Spleen (tissue), 11 donors: ENCODE measurements at regions not wholly inside any gene's neighbourhood (a gene's known extent, or its start where the extent isn't known, plus 50 kb on each side); places are given as distances from the start of the nearest gene placed in this dataset.

Experiments used
- DNase-seq: peaks from one replicate; pipeline ENCODE4 v3.0.0-alpha.2; 2020
- H3K27ac ChIP-seq, 8 donors: fragments of 200-600 bp; sonication (generic) in 7 of 8; 1 replicate in 4 of 8; 2 replicates in 4 of 8; pipeline versions ENCODE4 v1.5.0 to v1.8.0; 2016 to 2021; ENCODE audit warnings: inconsistent platforms in 4 of 8, mild to moderate bottlenecking in 4 of 8, moderate library complexity in 1 of 8
- H3K27me3 ChIP-seq, 7 donors: fragments of 200-600 bp; sonication (generic) in 6 of 7; replicated peaks in 1 of 7; 1 replicate in 4 of 7; 2 replicates in 3 of 7; pipeline versions ENCODE4 v1.5.0 to v1.8.0; 2016 to 2021; ENCODE audit warnings: inconsistent platforms in 3 of 7, mild to moderate bottlenecking in 1 of 7
- H3K36me3 ChIP-seq, 6 donors: fragments of 200-600 bp; sonication (generic) in 5 of 6; 1 replicate in 4 of 6; 2 replicates in 2 of 6; pipeline versions ENCODE4 v1.5.0 to v1.8.0; 2016 to 2021; ENCODE audit warnings: inconsistent platforms in 2 of 6
- H3K4me1 ChIP-seq, 6 donors: fragments of 200-600 bp; sonication (generic) in 5 of 6; 1 replicate in 3 of 6; 2 replicates in 3 of 6; pipeline versions ENCODE4 v1.5.0 to v1.8.0; 2016 to 2021; ENCODE audit warnings: inconsistent platforms in 3 of 6
- H3K4me3 ChIP-seq, 8 donors: fragments of 200-600 bp; sonication (generic) in 7 of 8; 1 replicate in 4 of 8; 2 replicates in 4 of 8; pipeline versions ENCODE4 v1.5.0 to v1.8.0; 2016 to 2021; ENCODE audit warnings: inconsistent platforms in 4 of 8, mild to moderate bottlenecking in 4 of 8, moderate library complexity in 2 of 8
- H3K9me3 ChIP-seq, 8 donors: fragments of 200-600 bp; sonication (generic) in 7 of 8; 1 replicate in 4 of 8; 2 replicates in 4 of 8; pipeline versions ENCODE4 v1.5.0 to v1.8.0; 2016 to 2021; ENCODE audit warnings: inconsistent platforms in 4 of 8
- CTCF ChIP-seq, 11 experiments: fragments of 200-600 bp in 7 of 11; fragments of 450-650 bp in 4 of 11; sonication (generic) in 4 of 11; IDR thresholded peaks in 8 of 11; conservative IDR thresholded peaks in 3 of 11; 1 replicate in 7 of 11; 2 replicates in 4 of 11; pipeline versions ENCODE4 v1.4.0 to v1.8.0; 2016 to 2021; ENCODE audit warnings: antibody characterized with exemption in 11 of 11, inconsistent platforms in 4 of 11, mild to moderate bottlenecking in 1 of 11
- POLR2A ChIP-seq, 3 donors: fragments of 450-650 bp; IDR thresholded peaks; one replicate each; pipeline ENCODE4 v1.5.1; 2017; ENCODE audit warnings: antibody characterized with exemption in 3 of 3, mild to moderate bottlenecking in 1 of 3
- POLR2AphosphoS5 ChIP-seq, 3 donors: sonication (generic); formaldehyde crosslinking; IDR thresholded peaks; one replicate each; pipeline ENCODE4 v1.5.1; 2017; ENCODE audit warnings: antibody characterized with exemption in 3 of 3
- WGBS, 5 donors: extraction: QIAGEN DNeasy Blood & Tissue Kit in 3 of 5; methylation state at CpG; one replicate each; pipeline versions ENCODE4 v1.1.5 to v1.1.7; 2013 to 2018; 5-methylcytosine and 5-hydroxymethylcytosine counted together
- intact Hi-C: fragments of 100-400 bp; cut with DNase I; formaldehyde crosslinking; loops from one replicate; pipeline ENCODE4 v1.15.0; 2023; ENCODE audit warnings: low total_unique reads
- donor health status: healthy with polysubstance abuse.
- donor health status: DM: no; HTN: no; CAD: no; lungs with moderate emphysema.
- donor health status: DM: no; HTN: no; CAD: no.
- donor health status: Bipolar disorder and iron deficiency.
- donor health status: healthy.
- donor health status: DM: no; HTN: no; CAD: no.
- donor health status: DM: yes; HTN: yes; CAD: no.

- no peak for TF ChIP-seq POLR2AphosphoS5 (IDR thresholded peaks at IDR 0.05)
- Histone ChIP-seq H3K4me1 (peaks cover 0 to 46% (median 6%) of the 10 kb centered on the region in 6 donors), H3K9me3 (no peaks in the 10 kb centered on the region), H3K27me3 (no peaks in the 10 kb centered on the region), H3K36me3 (no peaks in the 10 kb centered on the region), H3K4me3 (no peak overlapping the region), H3K27ac (no peak overlapping the region)
- no peak for DNase-seq
- intact Hi-C loops = no loop called here
- 89 to 98% (median 93%) methylated on average over 2 of the region's 2 CpGs for WGBS, 5 donors
These were observed 429.6 kb downstream of the TNS3 start for GRCh38 chr7:47152307-47152706.

- TF ChIP-seq POLR2A (IDR thresholded peaks at IDR 0.05) = no peak
- no peak for TF ChIP-seq POLR2AphosphoS5 (IDR thresholded peaks at IDR 0.05)
- TF ChIP-seq CTCF (IDR thresholded peaks at IDR 0.05 in 8 of 11, conservative IDR thresholded peaks at IDR 0.05 in 3 of 11) = no peak
- Histone ChIP-seq H3K36me3 (no peaks in the 10 kb centered on the region), H3K27me3 (no peaks in the 10 kb centered on the region), H3K4me1 (peaks cover 0 to 46% (median 6%) of the 10 kb centered on the region in 6 donors), H3K9me3 (no peaks in the 10 kb centered on the region), H3K4me3 (no peak overlapping the region), H3K27ac (no peak overlapping the region)
- WGBS, 5 donors = 62 to 76% (median 70%) methylated on average over 4 of the region's 4 CpGs
- intact Hi-C loops = no loop called here
- no peak for DNase-seq
These were observed 431.2 kb downstream of the TNS3 start for GRCh38 chr7:47150497-47151260.

GRCh38 chr7:47149971-47150370 is 431.9 kb downstream of the TNS3 start:
- TF ChIP-seq POLR2A (IDR thresholded peaks at IDR 0.05) = no peak
- no peak for TF ChIP-seq POLR2AphosphoS5 (IDR thresholded peaks at IDR 0.05)
- peaks cover 0 to 46% (median 6%) of the 10 kb centered on the region in 6 donors for H3K4me1 ChIP-seq
- H3K27me3 ChIP-seq = no peaks in the 10 kb centered on the region
- no peak for DNase-seq
- intact Hi-C loops = no loop called here
- H3K9me3 ChIP-seq = no peaks in the 10 kb centered on the region
- no peaks in the 10 kb centered on the region for H3K36me3 ChIP-seq
- 81 to 88% (median 86%) methylated on average over 4 of the region's 4 CpGs for whole genome bisulfite sequencing, 5 donors
- H3K27ac ChIP-seq = peak overlapping the region in 1 of 8 donors; percentile 12
- H3K4me3 ChIP-seq = no peak overlapping the region

GRCh38 chr7:47149208-47149839 is 432.6 kb downstream of the TNS3 start:
- 61 to 73% (median 66%) methylated on average over 6 of the region's 6 CpGs for WGBS, 5 donors
- Histone ChIP-seq H3K4me1 (peaks cover 0 to 44% (median 6%) of the 10 kb centered on the region in 6 donors), H3K9me3 (no peaks in the 10 kb centered on the region), H3K4me3 (no peak overlapping the region), H3K36me3 (no peaks in the 10 kb centered on the region), H3K27ac (peak overlapping the region in 1 of 8 donors; percentile 12), H3K27me3 (no peaks in the 10 kb centered on the region)
- intact Hi-C loops = no loop called here
- no peak for DNase-seq
- TF ChIP-seq POLR2AphosphoS5 (IDR thresholded peaks at IDR 0.05) = no peak
- no peak for TF ChIP-seq CTCF (IDR thresholded peaks at IDR 0.05 in 8 of 11, conservative IDR thresholded peaks at IDR 0.05 in 3 of 11)
- TF ChIP-seq POLR2A (IDR thresholded peaks at IDR 0.05) = no peak

GRCh38 chr7:47148536-47149207 is 433.2 kb downstream of the TNS3 start:
- Histone ChIP-seq H3K27me3 (no peaks in the 10 kb centered on the region), H3K9me3 (no peaks in the 10 kb centered on the region), H3K4me3 (no peak overlapping the region), H3K4me1 (peaks cover 0 to 37% (median 6%) of the 10 kb centered on the region in 6 donors), H3K36me3 (no peaks in the 10 kb centered on the region), H3K27ac (peak overlapping the region in 1 of 8 donors; percentile 12)
- intact Hi-C loops = no loop called here
- WGBS, 5 donors = 54 to 67% (median 59%) methylated on average over 5 of the region's 5 CpGs
- TF ChIP-seq POLR2AphosphoS5 (IDR thresholded peaks at IDR 0.05) (no peak), POLR2A (IDR thresholded peaks at IDR 0.05) (no peak)
- DNase-seq = no peak
